GM23338 (cell line): ENCODE measurements at regions not wholly inside any gene's neighbourhood (a gene's known extent, or its start where the extent isn't known, plus 50 kb on each side); places are given as distances from the start of the nearest gene placed in this dataset.

Source experiments
- ATAC-seq: fragments of 200-7000 bp; cut with Tn5 transposase; 3 replicates; pipeline ENCODE4 v1.9.1; 2020
- DNase-seq: peaks from one replicate; pipeline ENCODE4 v3.0.0-alpha.2; 2015; ENCODE audit warnings: low spot score
- H2AFZ ChIP-seq: fragments of 200-600 bp; sonication (generic); 2 replicates; pipeline ENCODE4 v1.8.0; 2016; ENCODE audit warnings: antibody characterized with exemption, mild to moderate bottlenecking, moderate library complexity
- H3F3A ChIP-seq: fragments of 200-600 bp; sonication (generic); replicated peaks from 2 replicates; pipeline ENCODE4 v1.8.0; 2017; ENCODE audit warnings: antibody characterized with exemption, mixed run types, low read depth
- H3K27ac ChIP-seq: fragments of 200-600 bp; sonication (generic); 2 replicates; pipeline ENCODE4 v1.6.1; 2016; ENCODE audit warnings: low read depth
- H3K27me3 ChIP-seq: fragments of 200-600 bp; sonication (generic); 2 replicates; pipeline ENCODE4 v1.8.0; 2016; ENCODE audit warnings: mild to moderate bottlenecking, mixed run types, moderate library complexity; ENCODE audit not compliant: insufficient read depth
- H3K36me3 ChIP-seq: fragments of 200-600 bp; sonication (generic); 2 replicates; pipeline ENCODE4 v1.8.0; 2016; ENCODE audit warnings: mild to moderate bottlenecking; ENCODE audit not compliant: insufficient read depth
- H3K4me1 ChIP-seq: fragments of 200-600 bp; sonication (generic); 2 replicates; pipeline ENCODE4 v1.8.0; 2016; ENCODE audit warnings: mild to moderate bottlenecking, moderate library complexity; ENCODE audit not compliant: insufficient read depth
- H3K4me2 ChIP-seq: fragments of 200-600 bp; sonication (generic); 2 replicates; pipeline ENCODE4 v1.7.1; 2017; ENCODE audit warnings: mixed run types
- H3K4me3 ChIP-seq: fragments of 200-600 bp; sonication (generic); 2 replicates; pipeline ENCODE4 v1.6.1; 2016; ENCODE audit warnings: mixed run types
- H3K79me2 ChIP-seq: fragments of 200-600 bp; sonication (generic); replicated peaks from 2 replicates; pipeline ENCODE4 v1.8.0; 2017; ENCODE audit warnings: mild to moderate bottlenecking; ENCODE audit not compliant: insufficient read depth
- H3K9me2 ChIP-seq: fragments of 200-600 bp; sonication (generic); 2 replicates; pipeline ENCODE4 v1.8.0; 2017; ENCODE audit not compliant: insufficient read depth
- H4K20me1 ChIP-seq: fragments of 200-600 bp; sonication (generic); replicated peaks from 2 replicates; pipeline ENCODE4 v1.8.0; 2017; ENCODE audit warnings: mild to moderate bottlenecking; ENCODE audit not compliant: insufficient read depth
- H3K27ac Mint-ChIP-seq: 2 replicates; pipeline ENCODE4 v1.8.0; 2020; ENCODE audit warnings: inconsistent platforms, mild to moderate bottlenecking, moderate library complexity, mixed read lengths
- H3K27me3 Mint-ChIP-seq: 3 replicates; pipeline ENCODE4 v1.8.0; 2022; ENCODE audit warnings: low read depth, mild to moderate bottlenecking, moderate library complexity, mixed read lengths, inconsistent platforms; ENCODE audit not compliant: insufficient read depth, poor library complexity
- H3K36me3 Mint-ChIP-seq: 3 replicates; pipeline ENCODE4 v1.8.0; 2021; ENCODE audit warnings: low read depth, mild to moderate bottlenecking, inconsistent platforms, moderate library complexity, mixed read lengths
- H3K4me1 Mint-ChIP-seq: 3 replicates; pipeline ENCODE4 v1.8.0; 2020; ENCODE audit warnings: mild to moderate bottlenecking, inconsistent platforms, mixed read lengths
- H3K4me3 Mint-ChIP-seq: 3 replicates; pipeline ENCODE4 v1.8.0; 2021; ENCODE audit warnings: moderate library complexity, mild to moderate bottlenecking, inconsistent platforms, mixed read lengths
- H3K9me3 Mint-ChIP-seq: 3 replicates; pipeline ENCODE4 v1.8.0; 2020; ENCODE audit warnings: moderate library complexity, mild to moderate bottlenecking, inconsistent platforms, mixed read lengths
- CTCF ChIP-seq, 2 experiments: fragments of 200-600 bp in 1 of 2; sonication (generic) in 1 of 2; conservative IDR thresholded peaks; 2 replicates each; pipeline versions ENCODE4 v1.5.1 to v1.6.1; 2016 to 2017; ENCODE audit warnings: antibody characterized with exemption in 2 of 2, low read depth in 2 of 2, mild to moderate bottlenecking in 2 of 2, moderate library complexity in 1 of 2
- EZH2 ChIP-seq: fragments of 200-600 bp; sonication (generic); IDR thresholded peaks from one replicate; pipeline ENCODE4 v1.8.0; 2017; ENCODE audit warnings: antibody characterized with exemption, mild to moderate bottlenecking, low read depth; ENCODE audit not compliant: unreplicated experiment
- REST ChIP-seq: IDR thresholded peaks from one replicate; pipeline ENCODE4 v1.6.1; 2018; ENCODE audit warnings: antibody characterized with exemption; ENCODE audit not compliant: unreplicated experiment

- no peak overlapping the region for H3K4me2 ChIP-seq
- TF ChIP-seq EZH2 = no peak
- peak; percentile 26 to 39 for TF ChIP-seq CTCF (conservative IDR thresholded peaks at IDR 0.05; ENCODE audit: low read depth in 2 of 2)
- DNase-seq = peak; percentile 48
- H2AFZ ChIP-seq = no peak overlapping the region
- H3K36me3 Mint-ChIP-seq = no peaks in the 10 kb centered on the region
- no peaks in the 10 kb centered on the region for H3K9me3 Mint-ChIP-seq
- no peak overlapping the region for H3K27ac Mint-ChIP-seq
- no peaks in the 10 kb centered on the region for H3F3A ChIP-seq
- H3K4me3 ChIP-seq = no peak overlapping the region
- H3K27me3 ChIP-seq = no peaks in the 10 kb centered on the region
- H3K79me2 ChIP-seq = no peaks in the 10 kb centered on the region
- peaks cover 3% of the 10 kb centered on the region for H3K27me3 Mint-ChIP-seq
- no peak overlapping the region for H3K27ac ChIP-seq
- 0 out of 2 replicates have a peak, but pooled peaks cover 3% of the 10 kb centered on the region for H3K4me1 ChIP-seq
- peaks cover 5% of the 10 kb centered on the region; the same call in 2 of the 3 replicates for H3K4me1 Mint-ChIP-seq
- H3K9me2 ChIP-seq = no peaks in the 10 kb centered on the region
- no peak overlapping the region for H3K4me3 Mint-ChIP-seq
- ATAC-seq = peak; percentile 52; the same call in 2 of the 3 replicates
- H4K20me1 ChIP-seq = no peaks in the 10 kb centered on the region
- H3K36me3 ChIP-seq = no peaks in the 10 kb centered on the region
These were observed 319.4 kb downstream of the BRINP2 start for GRCh38 chr1:177490036-177490639.

- DNase-seq = no peak
- Mint-ChIP-seq H3K36me3 (no peaks in the 10 kb centered on the region), H3K9me3 (no peaks in the 10 kb centered on the region), H3K27ac (no peak overlapping the region), H3K27me3 (peaks cover 3% of the 10 kb centered on the region), H3K4me1 (peaks cover 5% of the 10 kb centered on the region; the same call in 2 of the 3 replicates), H3K4me3 (no peak overlapping the region)
- H3K9me2 ChIP-seq = no peaks in the 10 kb centered on the region
- 0 out of 2 replicates have a peak, but pooled peaks cover 3% of the 10 kb centered on the region for H3K4me1 ChIP-seq
- TF ChIP-seq REST = no peak
- H3K4me3 ChIP-seq = no peak overlapping the region
- no peaks in the 10 kb centered on the region for H3K79me2 ChIP-seq
- no peak overlapping the region for H3K4me2 ChIP-seq
- ATAC-seq = no peak
- H3K27me3 ChIP-seq = no peaks in the 10 kb centered on the region
- no peaks in the 10 kb centered on the region for H3K36me3 ChIP-seq
- no peaks in the 10 kb centered on the region for H4K20me1 ChIP-seq
- no peak overlapping the region for H2AFZ ChIP-seq
- no peak overlapping the region for H3K27ac ChIP-seq
- H3F3A ChIP-seq = no peaks in the 10 kb centered on the region
These were observed 318.0 kb downstream of the BRINP2 start for GRCh38 chr1:177488722-177489121.
